ENCODE measurements at regions not wholly inside any gene's neighbourhood (a gene's known extent, or its start where the extent isn't known, plus 50 kb on each side); places are given as distances from the start of the nearest gene placed in this dataset.

GRCh38 chr3:67853520-67853919, 199.1 kb upstream of the SUCLG2 start:
- no peak overlapping the region for H3K27ac ChIP-seq
- no peaks in the 10 kb centered on the region for H3K27me3 ChIP-seq
- no peak overlapping the region for H3K4me3 ChIP-seq
- no peak for DNase-seq
- H3K36me3 ChIP-seq, result no peaks in the 10 kb centered on the region
- TF ChIP-seq CTCF (IDR thresholded peaks at IDR 0.05), result no peak
- no peaks in the 10 kb centered on the region for H3K4me1 ChIP-seq
- H3K9me3 ChIP-seq, result no peaks in the 10 kb centered on the region

GRCh38 chr3:67848299-67848698, 193.9 kb upstream of the SUCLG2 start:
- no peaks in the 10 kb centered on the region for H3K9me3 ChIP-seq
- H3K4me3 ChIP-seq, result no peak overlapping the region
- DNase-seq, result no peak
- no peaks in the 10 kb centered on the region for H3K27me3 ChIP-seq
- no peak for TF ChIP-seq POLR2A (IDR thresholded peaks at IDR 0.05)
- TF ChIP-seq CTCF (IDR thresholded peaks at IDR 0.05), result no peak
- H3K4me1 ChIP-seq, result no peaks in the 10 kb centered on the region
- H3K27ac ChIP-seq, result no peak overlapping the region
- H3K36me3 ChIP-seq, result no peaks in the 10 kb centered on the region

- DNase-seq, result no peak
- H3K27ac ChIP-seq, result no peak overlapping the region
- TF ChIP-seq POLR2A (IDR thresholded peaks at IDR 0.05) (no peak), CTCF (IDR thresholded peaks at IDR 0.05) (no peak)
- H3K27me3 ChIP-seq, result no peaks in the 10 kb centered on the region
- H3K4me1 ChIP-seq, result no peaks in the 10 kb centered on the region
- H3K9me3 ChIP-seq, result no peaks in the 10 kb centered on the region
- H3K4me3 ChIP-seq, result no peak overlapping the region
- H3K36me3 ChIP-seq, result no peaks in the 10 kb centered on the region
Measured at GRCh38 chr3:67846166-67846565, 191.8 kb upstream of the SUCLG2 start.

GRCh38 chr3:67832817-67833216, 178.4 kb upstream of the SUCLG2 start:
- Histone ChIP-seq H3K9me3 (no peaks in the 10 kb centered on the region), H3K36me3 (no peaks in the 10 kb centered on the region), H3K27me3 (no peaks in the 10 kb centered on the region), H3K4me1 (no peaks in the 10 kb centered on the region), H3K27ac (no peak overlapping the region), H3K4me3 (no peak overlapping the region)
- TF ChIP-seq POLR2A (IDR thresholded peaks at IDR 0.05), result no peak
- TF ChIP-seq CTCF (IDR thresholded peaks at IDR 0.05), result no peak
- DNase-seq, result no peak

- Histone ChIP-seq H3K27ac (no peak overlapping the region), H3K36me3 (no peaks in the 10 kb centered on the region), H3K4me3 (no peak overlapping the region), H3K9me3 (no peaks in the 10 kb centered on the region), H3K27me3 (no peaks in the 10 kb centered on the region), H3K4me1 (no peaks in the 10 kb centered on the region)
- TF ChIP-seq POLR2A (IDR thresholded peaks at IDR 0.05), result no peak
- no peak for DNase-seq
Measured at GRCh38 chr3:67831262-67831661, 176.8 kb upstream of the SUCLG2 start.

GRCh38 chr3:67828486-67829010, 174.1 kb upstream of the SUCLG2 start:
- H3K9me3 ChIP-seq, result no peaks in the 10 kb centered on the region
- H3K4me3 ChIP-seq, result no peak overlapping the region
- DNase-seq, result no peak
- H3K36me3 ChIP-seq, result no peaks in the 10 kb centered on the region
- H3K27ac ChIP-seq, result no peak overlapping the region
- no peaks in the 10 kb centered on the region for H3K27me3 ChIP-seq
- TF ChIP-seq CTCF (IDR thresholded peaks at IDR 0.05), result no peak
- no peak for TF ChIP-seq POLR2A (IDR thresholded peaks at IDR 0.05)
- no peaks in the 10 kb centered on the region for H3K4me1 ChIP-seq

All from Peyer's patch (tissue), 4 donors.